Esophagus squamous epithelium (tissue), 5 donors: ENCODE measurements at regions not wholly inside any gene's neighbourhood (a gene's known extent, or its start where the extent isn't known, plus 50 kb on each side); places are given as distances from the start of the nearest gene placed in this dataset.

Source experiments
- DNase-seq: peaks from one replicate; lab custom pipeline; 2025; lab: John Stamatoyannopoulos, UW
- H3K27ac ChIP-seq, 4 donors: fragments of 200-600 bp; sonication (generic); one replicate each; pipeline ENCODE4 v1.5.1; 2016 to 2019; ENCODE audit warnings: mild to moderate bottlenecking in 1 of 4
- H3K27me3 ChIP-seq, 4 donors: fragments of 200-600 bp; sonication (generic); 1 replicate in 3 of 4; 2 replicates in 1 of 4; pipeline versions ENCODE4 v1.5.1 to v1.6.0; 2017 to 2021; ENCODE audit warnings: antibody characterized with exemption in 1 of 4
- H3K36me3 ChIP-seq, 3 donors: fragments of 200-600 bp; sonication (generic); one replicate each; pipeline ENCODE4 v1.5.1; 2016 to 2019
- H3K4me1 ChIP-seq, 3 donors: fragments of 200-600 bp; sonication (generic); one replicate each; pipeline ENCODE4 v1.5.1; 2017 to 2019
- H3K4me3 ChIP-seq, 4 donors: fragments of 200-600 bp; sonication (generic); 1 replicate in 3 of 4; 2 replicates in 1 of 4; pipeline ENCODE4 v1.5.1; 2016 to 2019; ENCODE audit warnings: mild to moderate bottlenecking in 2 of 4, moderate library complexity in 1 of 4
- H3K9me3 ChIP-seq, 3 donors: fragments of 200-600 bp; sonication (generic); one replicate each; pipeline ENCODE4 v1.5.1; 2016 to 2019
- CTCF ChIP-seq, 6 experiments: fragments of 450-650 bp in 4 of 6; fragments of 200-600 bp in 2 of 6; sonication (generic) in 2 of 6; IDR thresholded peaks; one replicate each; pipeline ENCODE4 v1.5.1; 2016 to 2019; ENCODE audit warnings: antibody characterized with exemption in 6 of 6, mild to moderate bottlenecking in 4 of 6, moderate library complexity in 4 of 6
- POLR2A ChIP-seq, 4 donors: fragments of 450-650 bp; IDR thresholded peaks; one replicate each; pipeline ENCODE4 v1.6.1; 2017; ENCODE audit warnings: antibody characterized with exemption in 4 of 4, mild to moderate bottlenecking in 4 of 4, moderate library complexity in 3 of 4
- WGBS, 2 donors: methylation state at CpG; one replicate each; pipeline ENCODE4 v1.1.5; 2018; 5-methylcytosine and 5-hydroxymethylcytosine counted together
- intact Hi-C: fragments of 100-400 bp; cut with DNase I; formaldehyde crosslinking; loops from one replicate; pipeline ENCODE4 v1.15.0; 2022
- donor health status: DM: yes; HTN: yes; CAD: no.

- Histone ChIP-seq H3K36me3 (no peaks in the 10 kb centered on the region), H3K27me3 (no peaks in the 10 kb centered on the region), H3K4me1 (peaks cover 0 to 6% (median 0%) of the 10 kb centered on the region in 3 donors), H3K4me3 (no peak overlapping the region), H3K27ac (no peak overlapping the region), H3K9me3 (no peaks in the 10 kb centered on the region)
- intact Hi-C loops = no loop called here
- 28 to 35% methylated on average over 4 of the region's 4 CpGs for WGBS, 2 donors
- DNase-seq = no peak
- TF ChIP-seq CTCF (IDR thresholded peaks at IDR 0.05) (no peak), POLR2A (IDR thresholded peaks at IDR 0.05) (no peak)
These were observed 503.4 kb upstream of the MDFIC2 start for GRCh38 chr3:70815817-70816216.

- H3K9me3 ChIP-seq = no peaks in the 10 kb centered on the region
- no peak overlapping the region for H3K27ac ChIP-seq
- no peak overlapping the region for H3K4me3 ChIP-seq
- H3K27me3 ChIP-seq = no peaks in the 10 kb centered on the region
- WGBS, 2 donors = 75 to 79% methylated on average over 3 of the region's 3 CpGs
- no peak for DNase-seq
- intact Hi-C loops = no loop called here
- H3K36me3 ChIP-seq = no peaks in the 10 kb centered on the region
- H3K4me1 ChIP-seq = peaks cover 0 to 6% (median 0%) of the 10 kb centered on the region in 3 donors
- TF ChIP-seq POLR2A (IDR thresholded peaks at IDR 0.05) (no peak), CTCF (IDR thresholded peaks at IDR 0.05) (no peak)
These were observed 500.9 kb upstream of the MDFIC2 start for GRCh38 chr3:70813311-70813710.

GRCh38 chr3:70811880-70812279 is 499.4 kb upstream of the MDFIC2 start:
- H3K4me3 ChIP-seq = no peak overlapping the region
- H3K27ac ChIP-seq = no peak overlapping the region
- H3K27me3 ChIP-seq = no peaks in the 10 kb centered on the region
- 13 to 31% methylated on average over 2 of the region's 2 CpGs for WGBS, 2 donors
- H3K36me3 ChIP-seq = no peaks in the 10 kb centered on the region
- intact Hi-C loops = no loop called here
- no peak for DNase-seq
- TF ChIP-seq CTCF (IDR thresholded peaks at IDR 0.05) (no peak), POLR2A (IDR thresholded peaks at IDR 0.05) (no peak)
- H3K9me3 ChIP-seq = no peaks in the 10 kb centered on the region
- peaks cover 0 to 6% (median 0%) of the 10 kb centered on the region in 3 donors for H3K4me1 ChIP-seq

- Histone ChIP-seq H3K4me3 (no peak overlapping the region), H3K27ac (no peak overlapping the region), H3K27me3 (no peaks in the 10 kb centered on the region), H3K36me3 (no peaks in the 10 kb centered on the region), H3K4me1 (no peaks in the 10 kb centered on the region), H3K9me3 (no peaks in the 10 kb centered on the region)
- intact Hi-C loops = no loop called here
- no peak for DNase-seq
- no peak for TF ChIP-seq POLR2A (IDR thresholded peaks at IDR 0.05)
- no peak for TF ChIP-seq CTCF (IDR thresholded peaks at IDR 0.05)
- 80 to 100% methylated on average over 1 of the region's 1 CpG for WGBS, 2 donors
These were observed 496.4 kb upstream of the MDFIC2 start for GRCh38 chr3:70808881-70809280.

GRCh38 chr3:70806556-70806955 is 494.1 kb upstream of the MDFIC2 start:
- DNase-seq = no peak
- Histone ChIP-seq H3K27ac (no peak overlapping the region), H3K4me1 (no peaks in the 10 kb centered on the region), H3K4me3 (no peak overlapping the region), H3K9me3 (no peaks in the 10 kb centered on the region), H3K27me3 (no peaks in the 10 kb centered on the region), H3K36me3 (no peaks in the 10 kb centered on the region)
- TF ChIP-seq POLR2A (IDR thresholded peaks at IDR 0.05) = no peak
- no peak for TF ChIP-seq CTCF (IDR thresholded peaks at IDR 0.05)
- 41 to 74% methylated on average over 7 of the region's 7 CpGs for WGBS, 2 donors
- intact Hi-C loops = no loop called here
